H9 (cell line): ENCODE measurements at regions not wholly inside any gene's neighbourhood (a gene's known extent, or its start where the extent isn't known, plus 50 kb on each side); places are given as distances from the start of the nearest gene placed in this dataset.

Experiments used
- DNase-seq: peaks from one replicate; pipeline ENCODE4 v3.0.0-alpha.2; 2017
- H2AFZ ChIP-seq: one replicate; pipeline ENCODE4 v1.6.1; 2013; ENCODE audit warnings: mild to moderate bottlenecking, low read length, control low read depth, moderate library complexity
- H2AK5ac ChIP-seq: 2 replicates; pipeline ENCODE4 v1.6.1; 2013; ENCODE audit warnings: low read length, control low read depth, mixed read lengths; ENCODE audit not compliant: insufficient read length
- H2BK120ac ChIP-seq: one replicate; pipeline ENCODE4 v1.6.1; 2013; ENCODE audit warnings: low read depth, mild to moderate bottlenecking, low read length, control low read depth, inconsistent platforms; ENCODE audit not compliant: poor library complexity, severe bottlenecking
- H2BK12ac ChIP-seq: 2 replicates; pipeline ENCODE4 v1.6.1; 2013; ENCODE audit warnings: low read length, control low read depth, mixed read lengths, low read depth; ENCODE audit not compliant: insufficient read length
- H2BK15ac ChIP-seq: 2 replicates; pipeline ENCODE4 v1.6.1; 2013; ENCODE audit warnings: low read depth, low read length, control low read depth
- H2BK20ac ChIP-seq: one replicate; pipeline ENCODE4 v1.6.1; 2013; ENCODE audit warnings: low read depth, mild to moderate bottlenecking, low read length, control low read depth, inconsistent platforms; ENCODE audit not compliant: poor library complexity, severe bottlenecking
- H2BK5ac ChIP-seq: 2 replicates; pipeline ENCODE4 v1.6.1; 2013; ENCODE audit warnings: low read length, control low read depth, mixed read lengths; ENCODE audit not compliant: insufficient read length
- H3K14ac ChIP-seq: 2 replicates; pipeline ENCODE4 v1.6.1; 2013; ENCODE audit warnings: low read length, control low read depth; ENCODE audit not compliant: insufficient read depth
- H3K18ac ChIP-seq: 2 replicates; pipeline ENCODE4 v1.6.1; 2013; ENCODE audit warnings: low read depth, mild to moderate bottlenecking, mixed read lengths, low read length, control low read depth; ENCODE audit not compliant: insufficient read length
- H3K23ac ChIP-seq: 2 replicates; pipeline ENCODE4 v1.6.1; 2013; ENCODE audit warnings: low read length, control low read depth, mixed read lengths, low read depth; ENCODE audit not compliant: insufficient read length
- H3K23me2 ChIP-seq: 2 replicates; pipeline ENCODE4 v1.6.1; 2013; ENCODE audit warnings: low read depth, mild to moderate bottlenecking, mixed read lengths, low read length, control low read depth; ENCODE audit not compliant: insufficient read length, poor library complexity, severe bottlenecking
- H3K27ac ChIP-seq: 2 replicates; pipeline ENCODE4 v1.5.1; 2013; ENCODE audit warnings: low read length, control low read depth, mixed read lengths, low read depth; ENCODE audit not compliant: insufficient read length
- H3K27me3 ChIP-seq: 2 replicates; pipeline ENCODE4 v1.6.1; 2013; ENCODE audit warnings: low read length, control low read depth, inconsistent platforms; ENCODE audit not compliant: insufficient read depth
- H3K4ac ChIP-seq: 2 replicates; pipeline ENCODE4 v1.6.1; 2013; ENCODE audit warnings: low read depth, mild to moderate bottlenecking, control low read depth, inconsistent platforms, low read length, moderate library complexity
- H3K4me1 ChIP-seq: 2 replicates; pipeline ENCODE4 v1.6.1; 2013; ENCODE audit warnings: low read length, control low read depth, inconsistent platforms; ENCODE audit not compliant: insufficient read depth
- H3K4me2 ChIP-seq: 2 replicates; pipeline ENCODE4 v1.6.1; 2013; ENCODE audit warnings: low read length, control low read depth, mixed read lengths; ENCODE audit not compliant: insufficient read length, insufficient read depth
- H3K56ac ChIP-seq: 2 replicates; pipeline ENCODE4 v1.6.1; 2013; ENCODE audit warnings: low read depth, mild to moderate bottlenecking, mixed read lengths, low read length, control low read depth; ENCODE audit not compliant: insufficient read length
- H3K79me1 ChIP-seq: 2 replicates; pipeline ENCODE4 v1.6.1; 2013; ENCODE audit warnings: low read depth, mild to moderate bottlenecking, moderate library complexity, low read length, control low read depth, inconsistent platforms; ENCODE audit not compliant: insufficient read depth, poor library complexity, severe bottlenecking
- H3K79me2 ChIP-seq: 2 replicates; pipeline ENCODE4 v1.6.1; 2013; ENCODE audit warnings: low read length, control low read depth, inconsistent platforms; ENCODE audit not compliant: insufficient read depth
- H3K9ac ChIP-seq: 2 replicates; pipeline ENCODE4 v1.6.1; 2013; ENCODE audit warnings: low read length, control low read depth, mixed read lengths; ENCODE audit not compliant: insufficient read length; ENCODE audit errors: extremely low read depth
- H3K9me3 ChIP-seq: one replicate; pipeline ENCODE4 v1.6.1; 2013; ENCODE audit warnings: low read depth, low read length, inconsistent platforms; ENCODE audit not compliant: control insufficient read depth
- H3T11ph ChIP-seq: one replicate; pipeline ENCODE4 v1.6.1; 2013; ENCODE audit warnings: mild to moderate bottlenecking, low read length, control low read depth, inconsistent platforms
- H4K20me1 ChIP-seq: one replicate; pipeline ENCODE4 v1.6.1; 2013; ENCODE audit not compliant: control insufficient read depth, insufficient read length, insufficient read depth
- H4K5ac ChIP-seq: 2 replicates; pipeline ENCODE4 v1.6.1; 2013; ENCODE audit warnings: low read depth, mild to moderate bottlenecking, mixed read lengths, low read length, control low read depth; ENCODE audit not compliant: insufficient read length
- H4K8ac ChIP-seq: replicated peaks from 2 replicates; pipeline ENCODE4 v1.6.1; 2013; ENCODE audit warnings: low read length, control low read depth, mixed read lengths, low read depth; ENCODE audit not compliant: insufficient read length
- H4K91ac ChIP-seq: 2 replicates; pipeline ENCODE4 v1.6.1; 2013; ENCODE audit warnings: low read depth, mild to moderate bottlenecking, moderate library complexity, mixed read lengths, low read length, control low read depth; ENCODE audit not compliant: insufficient read length
- H3K27ac Mint-ChIP-seq, 3 experiments: 2 replicates in 2 of 3; 3 replicates in 1 of 3; pipeline ENCODE4 v1.8.0; 2020 to 2021; ENCODE audit warnings: mixed read lengths in 3 of 3, mild to moderate bottlenecking in 1 of 3, moderate library complexity in 1 of 3
- H3K27me3 Mint-ChIP-seq: 2 replicates; pipeline ENCODE4 v1.8.0; 2021; ENCODE audit warnings: low read depth, mild to moderate bottlenecking, moderate library complexity, mixed read lengths
- H3K36me3 Mint-ChIP-seq, 3 experiments: 2 replicates in 2 of 3; 3 replicates in 1 of 3; pipeline ENCODE4 v1.8.0; 2020 to 2021; ENCODE audit warnings: low read depth in 3 of 3, mixed read lengths in 3 of 3; ENCODE audit not compliant: insufficient read depth in 1 of 3
- H3K4me1 Mint-ChIP-seq, 2 experiments: 2 replicates each; pipeline ENCODE4 v1.8.0; 2020; ENCODE audit warnings: mixed read lengths in 2 of 2
- H3K4me3 Mint-ChIP-seq, 2 experiments: 2 replicates in 1 of 2; 3 replicates in 1 of 2; pipeline ENCODE4 v1.8.0; 2020 to 2021; ENCODE audit warnings: mild to moderate bottlenecking in 2 of 2, mixed read lengths in 2 of 2, moderate library complexity in 1 of 2
- H3K9me3 Mint-ChIP-seq, 2 experiments: 2 replicates in 1 of 2; 3 replicates in 1 of 2; pipeline ENCODE4 v1.8.0; 2020; ENCODE audit warnings: mild to moderate bottlenecking in 2 of 2, mixed read lengths in 2 of 2, moderate library complexity in 1 of 2
- CTCF ChIP-seq: fragments of 200-600 bp; sonication (generic); conservative IDR thresholded peaks from 3 replicates; pipeline ENCODE4 v1.8.0; 2021; ENCODE audit warnings: antibody characterized with exemption, mild to moderate bottlenecking
- WGBS: extraction: QIAGEN DNeasy Blood & Tissue Kit; methylation state at CpG from one replicate; pipeline ENCODE4 v1.1.7; 2013; ENCODE audit warnings: missing lambda C conversion rate, low lambda C conversion rate, mixed read lengths; ENCODE audit not compliant: insufficient read length; ENCODE audit errors: extremely low coverage; 5-methylcytosine and 5-hydroxymethylcytosine counted together

GRCh38 chr1:59165353-59165752 is 131.5 kb upstream of the FGGY start:
- no peak for DNase-seq
- H3K27ac Mint-ChIP-seq: no peak overlapping the region
- no peak overlapping the region for H3K56ac ChIP-seq
- H4K91ac ChIP-seq: no peak overlapping the region
- no peaks in the 10 kb centered on the region for H3K79me1 ChIP-seq
- H3K9me3 ChIP-seq: no peaks in the 10 kb centered on the region
- H3K4me1 ChIP-seq: no peaks in the 10 kb centered on the region
- no peaks in the 10 kb centered on the region for H3K36me3 Mint-ChIP-seq
- H2BK5ac ChIP-seq: no peak overlapping the region
- no peaks in the 10 kb centered on the region for H3K4me1 Mint-ChIP-seq
- no peak overlapping the region for H3K27ac ChIP-seq
- H3K23me2 ChIP-seq: no peaks in the 10 kb centered on the region
- H2AK5ac ChIP-seq: no peak overlapping the region
- no peak overlapping the region for H2BK15ac ChIP-seq
- no peak overlapping the region for H2AFZ ChIP-seq
- H3K14ac ChIP-seq: no peak overlapping the region
- no peak overlapping the region for H3K9ac ChIP-seq
- no peaks in the 10 kb centered on the region; the same call in 1 of the 2 replicates for H3K27me3 Mint-ChIP-seq
- no peak overlapping the region for H4K5ac ChIP-seq
- H3K27me3 ChIP-seq: no peaks in the 10 kb centered on the region
- WGBS: no CpG with 5 or more reads among the region's 2 CpGs
- H2BK120ac ChIP-seq: no peak overlapping the region
- TF ChIP-seq CTCF: no peak
- no peak overlapping the region for H3K4ac ChIP-seq
- no peak overlapping the region for H3K4me3 Mint-ChIP-seq
- H4K20me1 ChIP-seq: no peaks in the 10 kb centered on the region
- no peak overlapping the region for H4K8ac ChIP-seq
- H3K18ac ChIP-seq: no peak overlapping the region
- H3K9me3 Mint-ChIP-seq: peaks cover 4 to 5% of the 10 kb centered on the region in 2 experiments; a peak in 1 of 5 replicates
- H3K4me2 ChIP-seq: no peak overlapping the region
- no peaks in the 10 kb centered on the region for H3K79me2 ChIP-seq
- H3K23ac ChIP-seq: no peak overlapping the region
- no peak overlapping the region for H3T11ph ChIP-seq
- H2BK12ac ChIP-seq: no peak overlapping the region
- no peak overlapping the region for H2BK20ac ChIP-seq
